GM12891 (cell line): ENCODE measurements at regions not wholly inside any gene's neighbourhood (a gene's known extent, or its start where the extent isn't known, plus 50 kb on each side); places are given as distances from the start of the nearest gene placed in this dataset.

Source experiments
- POLR2A ChIP-seq: IDR thresholded peaks from 2 replicates; pipeline ENCODE4 v1.6.1; 2011; ENCODE audit warnings: low read depth, low read length, control low read depth
- POLR2AphosphoS5 ChIP-seq: IDR thresholded peaks from 2 replicates; pipeline ENCODE4 v1.6.1; 2011; ENCODE audit warnings: low read depth, low read length, control low read depth
- SPI1 ChIP-seq: IDR thresholded peaks from 2 replicates; pipeline ENCODE4 v1.6.1; 2011; ENCODE audit warnings: low read depth, low read length, control low read depth
- TAF1 ChIP-seq: IDR thresholded peaks from 2 replicates; pipeline ENCODE4 v1.6.1; 2011; ENCODE audit warnings: low read depth, low read length, control low read depth

DNA sequence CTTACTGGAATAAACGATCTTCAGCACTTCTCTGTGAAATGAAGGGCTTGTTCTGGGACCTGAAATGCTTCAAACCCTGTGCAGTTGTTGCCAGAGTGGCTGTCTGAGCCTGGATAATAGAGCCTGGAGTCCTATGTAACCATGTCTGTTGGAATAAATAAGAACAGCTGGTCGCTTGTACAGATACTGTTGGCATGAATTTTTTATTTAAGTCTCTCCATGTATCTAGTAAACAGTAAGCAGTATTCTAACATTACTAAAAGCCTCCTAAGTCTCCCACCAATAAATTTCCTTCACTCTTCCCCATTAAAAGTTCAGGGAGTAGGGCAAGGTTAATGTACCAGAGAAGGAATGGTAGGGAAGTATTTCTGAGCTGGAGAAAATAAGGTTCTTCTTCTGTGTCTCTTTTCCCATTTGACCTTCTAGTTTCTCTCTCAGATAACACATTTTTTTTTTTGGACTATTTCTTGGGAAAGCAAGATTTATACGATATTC is 227.5 kb downstream of the PRL start:
- TF ChIP-seq SPI1 (no peak), POLR2A (no peak), POLR2AphosphoS5 (no peak), TAF1 (no peak)
